SK-N-DZ (cell line): ENCODE measurements at regions not wholly inside any gene's neighbourhood (a gene's known extent, or its start where the extent isn't known, plus 50 kb on each side); places are given as distances from the start of the nearest gene placed in this dataset.
"Not testable (repeated sequence)": the region's sequence is repeated elsewhere in the genome, so short reads cannot be mapped to it uniquely, and the experiment has no call there.

ENCODE experiments used
- DNase-seq: peaks from one replicate; pipeline ENCODE4 v3.0.0-alpha.2; 2015; ENCODE audit warnings: low spot score

- DNase-seq: no peak
Observed at GRCh38 chr11:42974510-42975179, 337.2 kb upstream of the API5 start.

- no peak for DNase-seq
Observed at GRCh38 chr11:42975180-42975529, 336.6 kb upstream of the API5 start.

- DNase-seq: peak; percentile 92
Observed at GRCh38 chr11:42976636-42977217, 335.1 kb upstream of the API5 start.

GRCh38 chr11:42992594-42992993 is 319.2 kb upstream of the API5 start:
- no peak for DNase-seq

GRCh38 chr11:42996421-42997307 is 315.1 kb upstream of the API5 start:
- no peak for DNase-seq

- not testable (repeated sequence) for DNase-seq
Observed at GRCh38 chr11:43004879-43005278, 306.9 kb upstream of the API5 start.

GRCh38 chr11:43010042-43010441 is 301.8 kb upstream of the API5 start:
- DNase-seq: no peak

GRCh38 chr11:43012606-43013005 is 299.2 kb upstream of the API5 start:
- DNase-seq: no peak

GRCh38 chr11:43021466-43021865 is 290.3 kb upstream of the API5 start:
- DNase-seq: peak; percentile 72

- DNase-seq: no peak
Observed at GRCh38 chr11:43034341-43034740, 277.5 kb upstream of the API5 start.

GRCh38 chr11:43035086-43035485 is 276.7 kb upstream of the API5 start:
- no peak for DNase-seq

- DNase-seq: no peak
Observed at GRCh38 chr11:43053638-43054412, 258.0 kb upstream of the API5 start.

GRCh38 chr11:43067681-43068080 is 244.1 kb upstream of the API5 start:
- no peak for DNase-seq

- no peak for DNase-seq
Observed at GRCh38 chr11:43071338-43071737, 240.5 kb upstream of the API5 start.

- no peak for DNase-seq
Observed at GRCh38 chr11:43072096-43072495, 239.7 kb upstream of the API5 start.

- DNase-seq: peak; percentile 66
Observed at GRCh38 chr11:43072911-43073310, 238.9 kb upstream of the API5 start.

GRCh38 chr11:43074810-43075209 is 237.0 kb upstream of the API5 start:
- DNase-seq: no peak

GRCh38 chr11:43101113-43101512 is 210.7 kb upstream of the API5 start:
- no peak for DNase-seq

- DNase-seq: no peak
Observed at GRCh38 chr11:43116071-43116470, 195.7 kb upstream of the API5 start.

- DNase-seq: peak; percentile 41
Observed at GRCh38 chr11:43119275-43119970, 192.4 kb upstream of the API5 start.

- DNase-seq: no peak
Observed at GRCh38 chr11:43122546-43122945, 189.2 kb upstream of the API5 start.
